ENCODE measurements at regions not wholly inside any gene's neighbourhood (a gene's known extent, or its start where the extent isn't known, plus 50 kb on each side); places are given as distances from the start of the nearest gene placed in this dataset.

DNA sequence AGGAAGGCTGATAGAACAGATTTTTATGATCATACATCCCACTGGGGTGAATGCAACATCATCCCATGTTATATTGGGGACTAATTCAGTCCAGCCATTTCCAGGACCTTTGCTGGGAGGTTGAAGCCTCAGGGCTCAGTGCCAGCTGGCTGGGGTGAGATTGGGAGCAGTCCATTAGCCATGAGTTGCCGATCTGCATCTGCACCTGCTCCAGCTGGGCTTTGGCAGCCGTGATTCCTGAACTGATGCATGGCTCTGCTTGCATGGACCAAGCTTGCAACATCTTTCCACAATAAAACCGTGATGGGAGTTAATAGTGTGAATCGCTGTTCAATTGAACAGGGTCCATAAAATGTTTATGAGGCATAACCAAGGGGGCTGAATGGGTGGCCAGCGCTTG lies 346.9 kb downstream of the TYW1 start:
- TF ChIP-seq, protein P1, sequence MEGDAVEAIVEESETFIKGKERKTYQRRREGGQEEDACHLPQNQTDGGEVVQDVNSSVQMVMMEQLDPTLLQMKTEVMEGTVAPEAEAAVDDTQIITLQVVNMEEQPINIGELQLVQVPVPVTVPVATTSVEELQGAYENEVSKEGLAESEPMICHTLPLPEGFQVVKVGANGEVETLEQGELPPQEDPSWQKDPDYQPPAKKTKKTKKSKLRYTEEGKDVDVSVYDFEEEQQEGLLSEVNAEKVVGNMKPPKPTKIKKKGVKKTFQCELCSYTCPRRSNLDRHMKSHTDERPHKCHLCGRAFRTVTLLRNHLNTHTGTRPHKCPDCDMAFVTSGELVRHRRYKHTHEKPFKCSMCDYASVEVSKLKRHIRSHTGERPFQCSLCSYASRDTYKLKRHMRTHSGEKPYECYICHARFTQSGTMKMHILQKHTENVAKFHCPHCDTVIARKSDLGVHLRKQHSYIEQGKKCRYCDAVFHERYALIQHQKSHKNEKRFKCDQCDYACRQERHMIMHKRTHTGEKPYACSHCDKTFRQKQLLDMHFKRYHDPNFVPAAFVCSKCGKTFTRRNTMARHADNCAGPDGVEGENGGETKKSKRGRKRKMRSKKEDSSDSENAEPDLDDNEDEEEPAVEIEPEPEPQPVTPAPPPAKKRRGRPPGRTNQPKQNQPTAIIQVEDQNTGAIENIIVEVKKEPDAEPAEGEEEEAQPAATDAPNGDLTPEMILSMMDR (IDR thresholded peaks at IDR 0.05; ENCODE audit: borderline replicate concordance, extremely low read depth, low read length, poor library complexity, severe bottlenecking), result no peak
- no peak for TF ChIP-seq EZH2 (IDR thresholded peaks at IDR 0.05; ENCODE audit: borderline replicate concordance, low read depth, low read length, severe bottlenecking)

Data from DND-41 (cell line).